SJCRH30 (cell line): ENCODE measurements at regions not wholly inside any gene's neighbourhood (a gene's known extent, or its start where the extent isn't known, plus 50 kb on each side); places are given as distances from the start of the nearest gene placed in this dataset.
A peak's percentile ranks its signal among the peaks of the same experiment; 100 is the strongest.

ENCODE experiments used
- DNase-seq, 2 experiments: peaks; one replicate each; pipeline ENCODE4 v3.0.0-alpha.2; 2015 to 2020
- H3K27ac ChIP-seq: fragments of 250-450 bp; sonication (Bioruptor Pico); 2 replicates; pipeline ENCODE4 v1.5.1; 2020; ENCODE audit warnings: mild to moderate bottlenecking, moderate library complexity
- H3K27me3 ChIP-seq: fragments of 250-450 bp; sonication (Bioruptor Pico); 2 replicates; pipeline ENCODE4 v1.5.1; 2020; ENCODE audit warnings: mild to moderate bottlenecking, moderate library complexity
- H3K36me3 ChIP-seq: fragments of 250-450 bp; sonication (Bioruptor Pico); 2 replicates; pipeline ENCODE4 v1.5.1; 2020; ENCODE audit warnings: mild to moderate bottlenecking, moderate library complexity
- H3K4me1 ChIP-seq: fragments of 250-450 bp; sonication (Bioruptor Pico); 2 replicates; pipeline ENCODE4 v1.5.1; 2020; ENCODE audit warnings: mild to moderate bottlenecking, moderate library complexity
- H3K4me3 ChIP-seq: fragments of 250-450 bp; sonication (Bioruptor Pico); 2 replicates; pipeline ENCODE4 v1.5.1; 2020; ENCODE audit warnings: mild to moderate bottlenecking, moderate library complexity
- H3K9me3 ChIP-seq: fragments of 250-450 bp; sonication (Bioruptor Pico); replicated peaks from 2 replicates; pipeline ENCODE4 v1.5.1; 2020; ENCODE audit warnings: mild to moderate bottlenecking, moderate library complexity

DNA sequence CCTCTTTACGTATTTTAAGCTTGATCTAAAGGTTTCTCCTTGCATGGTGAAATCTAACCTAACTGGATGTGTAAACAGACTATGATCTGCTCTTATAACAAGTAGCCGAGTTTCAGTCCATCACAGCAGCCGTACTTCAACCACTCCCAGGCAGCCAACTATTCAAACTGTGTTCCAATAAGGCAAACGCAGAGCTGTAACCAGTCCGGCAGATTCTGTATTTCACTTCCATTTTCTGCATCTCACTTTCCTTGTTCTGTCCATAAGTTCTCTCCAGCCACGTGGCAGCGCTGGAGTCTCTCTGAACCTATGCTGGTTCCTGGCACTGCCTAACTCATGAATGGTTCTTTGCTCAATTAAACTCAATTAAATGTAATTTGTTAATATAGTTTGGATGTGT lies 132.6 kb downstream of the FHDC1 start:
- Histone ChIP-seq H3K4me3 (no peak overlapping the region), H3K27me3 (no peaks in the 10 kb centered on the region)

DNA sequence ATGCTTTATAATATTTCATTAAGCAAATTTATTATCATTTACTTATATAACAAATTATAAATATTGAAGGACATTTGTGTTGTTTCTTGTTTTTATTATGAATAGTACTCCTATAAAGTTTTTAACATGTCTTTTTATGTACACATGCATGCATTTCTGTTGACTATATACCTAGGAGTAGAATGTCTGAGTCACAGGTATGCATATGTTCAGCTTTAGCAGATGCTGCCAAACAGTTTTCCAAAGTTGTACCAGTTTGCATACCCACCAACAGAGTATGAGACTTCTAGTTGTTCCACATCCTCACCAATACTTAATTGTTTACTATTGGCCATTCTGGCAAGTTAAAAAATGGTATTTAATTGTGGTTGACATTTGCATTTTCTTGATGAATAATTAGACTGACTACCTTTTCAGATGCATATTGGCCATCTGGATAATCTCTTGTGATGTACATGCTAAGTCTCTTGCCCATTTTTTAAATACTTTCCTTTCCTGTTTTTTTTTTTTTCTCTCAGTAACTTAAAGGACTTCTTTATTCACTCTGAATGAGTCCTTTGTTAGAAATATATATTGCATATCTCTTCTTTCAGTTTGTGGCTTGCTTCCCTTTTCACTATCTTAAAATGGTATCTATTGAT lies 132.2 kb upstream of the TRIM2 start:
- DNase-seq: no peak
- no peaks in the 10 kb centered on the region for H3K9me3 ChIP-seq
- H3K27ac ChIP-seq: no peak overlapping the region
- H3K27me3 ChIP-seq: no peaks in the 10 kb centered on the region
- no peak overlapping the region for H3K4me3 ChIP-seq
- no peaks in the 10 kb centered on the region for H3K4me1 ChIP-seq
- no peaks in the 10 kb centered on the region for H3K36me3 ChIP-seq

More for the DNA sequence above, 132.6 kb downstream of the FHDC1 start:
- Histone ChIP-seq H3K4me1 (no peaks in the 10 kb centered on the region), H3K9me3 (no peaks in the 10 kb centered on the region), H3K27ac (no peak overlapping the region), H3K36me3 (no peaks in the 10 kb centered on the region)
- DNase-seq: no peak

DNA sequence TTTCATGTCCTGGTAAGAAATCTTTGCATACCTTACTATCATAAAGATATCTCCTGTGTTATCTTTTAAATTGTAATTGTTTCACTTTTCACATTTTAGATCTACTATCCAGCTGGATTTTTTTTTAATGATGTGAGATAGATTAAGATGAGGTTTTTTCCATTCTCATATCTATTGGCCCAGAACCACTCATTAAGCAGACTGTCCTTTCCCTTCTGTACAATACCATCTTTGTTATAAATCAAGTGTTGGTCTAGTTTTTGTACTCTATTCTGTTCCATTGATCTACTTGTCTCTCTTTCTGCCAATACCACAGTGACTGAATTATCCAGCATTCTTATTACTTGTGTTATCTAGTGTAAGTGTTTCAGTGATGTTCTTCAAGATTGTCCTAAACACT lies 131.6 kb upstream of the TRIM2 start:
- Histone ChIP-seq H3K27me3 (no peaks in the 10 kb centered on the region), H3K4me3 (no peak overlapping the region), H3K9me3 (no peaks in the 10 kb centered on the region), H3K27ac (no peak overlapping the region), H3K4me1 (no peaks in the 10 kb centered on the region), H3K36me3 (no peaks in the 10 kb centered on the region)
- DNase-seq: no peak

DNA sequence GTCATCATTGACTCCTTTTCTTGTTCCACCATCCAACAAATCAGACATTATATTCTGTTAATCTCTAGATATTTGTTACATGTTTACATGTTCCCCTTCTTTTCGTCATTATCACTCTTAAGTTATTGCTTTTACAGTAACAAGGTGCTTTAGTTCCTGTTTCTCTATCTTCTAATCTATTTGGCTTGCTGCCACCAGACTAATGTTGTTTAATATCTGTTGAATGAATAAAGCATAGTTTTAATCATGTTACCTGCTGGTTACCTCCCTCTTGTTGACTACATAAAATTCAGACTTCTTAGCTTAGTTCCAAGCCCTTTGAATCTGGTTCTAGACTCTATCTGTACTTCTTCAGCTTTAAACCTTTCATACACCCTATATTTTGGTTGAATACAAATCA lies 129.8 kb upstream of the TRIM2 start:
- H3K4me1 ChIP-seq: no peaks in the 10 kb centered on the region
- no peak overlapping the region for H3K4me3 ChIP-seq
- no peaks in the 10 kb centered on the region for H3K36me3 ChIP-seq
- no peaks in the 10 kb centered on the region for H3K9me3 ChIP-seq
- no peak overlapping the region for H3K27ac ChIP-seq
- H3K27me3 ChIP-seq: no peaks in the 10 kb centered on the region
- DNase-seq: no peak

DNA sequence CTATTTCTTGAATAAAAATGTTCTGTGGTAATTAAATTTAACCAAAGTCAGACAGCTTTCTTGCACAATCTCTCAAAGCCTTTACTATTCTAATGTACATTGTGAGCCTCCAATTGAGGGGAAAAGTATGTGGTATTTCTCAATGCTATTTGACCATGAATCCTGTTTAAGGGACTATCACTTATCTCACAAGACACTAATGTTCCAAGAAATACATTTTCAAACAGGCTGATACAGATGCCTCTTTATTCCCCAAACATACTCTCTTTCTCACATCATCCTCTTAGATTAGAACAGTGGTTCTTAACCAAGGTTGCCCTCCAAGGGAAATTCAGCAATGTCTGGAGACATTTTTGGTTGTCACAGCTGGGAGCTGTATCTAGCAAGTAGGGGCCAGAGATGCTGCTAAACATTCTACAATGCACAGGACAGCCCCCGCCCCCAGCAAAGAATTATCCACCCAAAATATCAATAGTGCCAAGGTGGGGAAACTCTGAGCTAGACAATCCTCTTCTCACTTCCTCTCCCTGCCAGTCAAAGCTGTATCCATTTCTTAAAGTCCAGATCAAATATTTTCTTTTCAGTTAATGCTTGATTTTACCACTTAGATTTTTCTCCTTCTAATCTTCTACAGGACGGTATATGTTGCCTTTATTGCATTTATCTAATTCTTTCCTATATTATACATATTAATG lies 129.2 kb upstream of the TRIM2 start:
- Histone ChIP-seq H3K4me3 (no peak overlapping the region), H3K9me3 (no peaks in the 10 kb centered on the region), H3K36me3 (no peaks in the 10 kb centered on the region), H3K27me3 (no peaks in the 10 kb centered on the region), H3K27ac (no peak overlapping the region), H3K4me1 (no peaks in the 10 kb centered on the region)
- no peak for DNase-seq

DNA sequence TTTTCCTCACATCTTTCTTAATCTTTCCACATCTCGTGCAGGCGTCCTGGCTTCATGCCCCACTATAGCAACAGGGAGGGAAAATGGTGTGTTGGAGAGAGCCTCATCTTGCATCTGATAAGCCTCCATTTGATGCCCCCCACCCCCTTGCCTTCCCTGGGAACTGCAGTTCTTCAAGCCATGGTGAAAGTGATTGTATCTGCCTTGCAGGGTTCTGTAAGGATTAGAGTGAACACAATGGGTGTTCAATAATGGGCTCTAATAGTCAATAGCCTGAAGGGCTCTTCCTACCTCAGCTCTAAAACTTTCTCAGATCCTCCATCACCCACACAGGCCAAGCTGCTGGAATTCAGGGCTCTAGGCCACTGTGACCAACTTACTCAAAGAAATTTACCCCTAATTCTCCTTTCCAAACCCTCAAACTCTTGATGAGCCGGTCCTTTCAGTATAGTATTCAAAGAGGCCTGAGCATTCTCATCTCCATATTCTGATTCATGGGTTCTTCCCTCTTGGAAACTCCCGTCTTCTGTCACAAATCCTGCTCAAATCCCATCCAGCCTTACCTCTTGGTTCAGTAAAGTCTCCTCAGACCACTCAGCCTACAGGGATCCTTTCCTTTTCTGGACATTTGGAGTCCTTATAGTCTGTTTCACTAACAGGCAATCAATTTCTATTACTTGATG lies 128.3 kb upstream of the TRIM2 start:
- H3K4me1 ChIP-seq: no peaks in the 10 kb centered on the region
- DNase-seq: no peak

DNA sequence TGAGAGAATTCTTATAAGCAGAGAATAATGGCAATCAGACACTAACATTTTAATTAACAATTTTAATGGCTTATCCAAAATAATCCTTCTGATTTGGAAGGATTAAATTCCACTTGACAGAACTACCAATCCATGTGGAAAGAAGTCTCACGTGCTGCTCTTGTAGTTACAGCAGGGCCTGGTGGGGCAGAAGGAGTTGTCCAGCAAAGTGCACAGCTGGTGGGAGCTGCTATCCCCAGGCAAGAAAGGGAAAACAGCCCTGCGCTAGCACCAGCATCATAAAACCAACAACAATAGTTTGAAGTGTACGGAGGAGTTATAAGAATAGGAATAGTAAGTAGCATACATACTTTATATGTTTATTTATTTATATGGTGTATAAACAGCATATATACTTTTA lies 127.4 kb upstream of the TRIM2 start:
- Histone ChIP-seq H3K9me3 (no peaks in the 10 kb centered on the region), H3K27me3 (no peaks in the 10 kb centered on the region), H3K4me1 (no peaks in the 10 kb centered on the region), H3K4me3 (no peak overlapping the region), H3K27ac (no peak overlapping the region), H3K36me3 (no peaks in the 10 kb centered on the region)
- no peak for DNase-seq

More for the DNA sequence above, 128.3 kb upstream of the TRIM2 start:
- Histone ChIP-seq H3K9me3 (no peaks in the 10 kb centered on the region), H3K27ac (no peak overlapping the region), H3K36me3 (no peaks in the 10 kb centered on the region), H3K27me3 (no peaks in the 10 kb centered on the region), H3K4me3 (no peak overlapping the region)

DNA sequence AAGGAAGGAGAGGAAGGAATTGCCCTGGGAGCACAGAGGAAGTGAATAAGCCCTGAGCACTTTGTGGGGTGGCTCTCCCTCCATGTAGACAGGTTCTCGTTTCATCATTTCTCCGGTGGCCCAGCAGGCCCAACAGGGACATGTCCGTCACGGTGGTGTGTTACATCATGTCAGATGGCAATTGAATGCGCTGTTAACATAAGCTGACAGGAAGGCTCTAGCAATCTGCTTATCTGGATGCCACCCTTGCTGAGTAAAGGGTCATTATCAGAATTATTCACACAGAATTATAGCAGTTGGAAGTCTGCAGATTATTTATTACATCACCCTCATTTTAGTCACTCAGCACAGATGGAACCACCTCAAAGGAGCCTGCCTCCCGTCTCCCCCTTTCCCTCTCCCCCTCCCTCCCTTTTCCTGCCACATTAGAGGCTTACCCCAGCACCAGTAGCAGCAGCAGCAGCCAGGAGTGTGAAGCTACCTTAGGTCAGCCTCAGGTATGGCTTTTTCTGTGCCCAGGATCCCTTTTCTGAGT lies 124.3 kb upstream of the TRIM2 start:
- Histone ChIP-seq H3K27ac (no peak overlapping the region), H3K36me3 (no peaks in the 10 kb centered on the region), H3K4me3 (no peak overlapping the region), H3K9me3 (no peaks in the 10 kb centered on the region), H3K4me1 (peaks cover 8% of the 10 kb centered on the region), H3K27me3 (no peaks in the 10 kb centered on the region)
- no peak for DNase-seq

DNA sequence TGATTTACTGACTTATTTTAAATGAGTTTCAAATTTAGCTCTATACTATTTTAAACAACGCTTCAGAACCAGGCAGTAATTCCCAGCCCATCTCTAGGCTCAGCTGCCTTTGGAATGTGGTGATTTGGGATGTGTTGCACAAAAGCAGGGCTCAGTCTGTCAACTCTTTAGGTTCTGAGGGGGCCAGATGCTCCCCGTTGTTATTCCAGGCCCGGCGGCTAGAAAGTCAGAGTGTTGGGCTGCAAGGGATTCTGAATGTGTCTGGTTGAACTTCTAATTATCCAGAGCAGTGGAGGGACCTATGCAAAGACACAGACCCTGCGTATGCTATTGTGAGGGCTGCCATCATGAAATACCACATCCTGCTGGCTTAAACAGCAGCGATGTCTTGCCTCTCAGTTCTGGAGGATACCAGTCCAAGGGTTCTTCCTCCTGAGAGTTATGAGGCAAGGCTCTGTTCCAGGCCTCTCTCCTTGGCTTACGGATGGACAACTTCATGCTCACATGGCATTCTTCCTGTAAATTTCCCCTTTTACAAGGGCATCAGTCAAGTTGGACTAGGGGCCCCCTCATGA lies 123.2 kb upstream of the TRIM2 start:
- Histone ChIP-seq H3K4me1 (peaks cover 8% of the 10 kb centered on the region), H3K36me3 (no peaks in the 10 kb centered on the region), H3K27me3 (no peaks in the 10 kb centered on the region), H3K4me3 (no peak overlapping the region), H3K9me3 (no peaks in the 10 kb centered on the region), H3K27ac (no peak overlapping the region)
- no peak for DNase-seq

DNA sequence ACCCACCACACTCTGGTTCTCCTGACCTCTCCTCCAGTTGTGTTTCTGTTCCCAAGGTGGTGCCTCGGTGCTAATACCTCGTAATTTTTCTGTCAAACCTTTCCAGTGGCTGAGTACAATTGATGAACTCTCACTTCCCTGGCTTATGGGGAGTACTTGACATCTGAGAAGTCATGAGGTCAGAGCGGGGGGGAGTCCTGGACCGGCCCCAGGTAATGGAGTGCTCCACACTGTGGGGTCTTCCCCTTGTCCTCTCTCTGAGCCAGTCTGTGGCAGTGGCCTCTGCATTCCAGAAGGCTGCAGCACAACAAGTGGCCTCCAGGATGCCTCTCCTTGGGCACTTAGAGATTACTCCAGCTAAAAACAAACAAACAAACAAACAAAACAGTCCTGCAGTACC lies 122.5 kb upstream of the TRIM2 start:
- no peaks in the 10 kb centered on the region for H3K27me3 ChIP-seq
- H3K4me1 ChIP-seq: peaks cover 8% of the 10 kb centered on the region
- H3K27ac ChIP-seq: no peak overlapping the region
- no peaks in the 10 kb centered on the region for H3K9me3 ChIP-seq
- H3K4me3 ChIP-seq: no peak overlapping the region
- no peaks in the 10 kb centered on the region for H3K36me3 ChIP-seq
- no peak for DNase-seq

DNA sequence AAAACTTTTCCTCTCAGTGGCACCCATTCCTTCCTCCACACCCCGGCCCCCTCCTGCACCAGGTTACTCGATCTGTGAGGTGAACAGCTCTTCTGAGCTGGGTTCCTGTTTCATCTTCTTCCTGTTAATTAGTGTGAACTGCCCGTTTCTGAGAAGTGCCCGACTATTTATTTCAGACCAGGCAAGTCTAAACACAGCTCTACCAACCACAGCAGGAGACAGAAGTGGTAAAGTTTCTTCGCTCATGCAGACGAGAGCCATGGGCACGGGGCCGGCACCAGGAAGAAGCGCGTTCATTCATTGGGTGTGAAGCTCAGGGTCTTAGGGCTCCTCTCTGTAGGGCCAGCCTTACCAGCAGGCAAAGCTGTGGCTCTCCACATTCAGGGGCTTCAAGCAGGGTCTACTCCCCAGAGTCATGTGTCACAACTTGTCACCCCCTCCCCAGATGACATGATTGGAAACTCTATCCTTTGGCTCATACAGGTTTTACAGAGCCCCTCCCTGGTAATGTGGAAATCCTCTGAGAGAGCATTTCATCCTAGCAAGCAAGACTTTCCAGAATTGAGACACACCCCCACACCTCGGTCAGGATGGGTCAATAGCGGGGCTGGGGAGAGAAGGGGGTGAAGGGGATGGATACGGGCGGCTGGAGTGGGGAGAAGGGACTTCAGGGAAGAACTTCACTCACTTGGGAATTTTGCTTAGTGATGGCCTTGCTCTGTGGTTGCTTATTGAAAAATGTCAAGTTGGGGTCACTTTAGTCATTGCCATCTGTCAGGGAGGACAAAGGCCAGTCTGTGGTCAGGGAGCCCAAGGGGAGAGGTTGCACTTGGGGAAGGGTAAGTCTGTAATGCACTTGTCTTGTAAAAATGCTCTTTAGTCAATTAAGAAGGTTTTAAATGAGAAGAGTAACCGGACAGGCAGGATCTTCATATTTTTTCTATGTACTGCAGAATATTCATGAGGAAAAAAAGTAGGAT lies 121.6 kb upstream of the TRIM2 start:
- Histone ChIP-seq H3K36me3 (no peaks in the 10 kb centered on the region), H3K4me3 (no peak overlapping the region), H3K27ac (no peak overlapping the region), H3K4me1 (peaks cover 8% of the 10 kb centered on the region), H3K27me3 (no peaks in the 10 kb centered on the region), H3K9me3 (no peaks in the 10 kb centered on the region)
- no peak for DNase-seq

DNA sequence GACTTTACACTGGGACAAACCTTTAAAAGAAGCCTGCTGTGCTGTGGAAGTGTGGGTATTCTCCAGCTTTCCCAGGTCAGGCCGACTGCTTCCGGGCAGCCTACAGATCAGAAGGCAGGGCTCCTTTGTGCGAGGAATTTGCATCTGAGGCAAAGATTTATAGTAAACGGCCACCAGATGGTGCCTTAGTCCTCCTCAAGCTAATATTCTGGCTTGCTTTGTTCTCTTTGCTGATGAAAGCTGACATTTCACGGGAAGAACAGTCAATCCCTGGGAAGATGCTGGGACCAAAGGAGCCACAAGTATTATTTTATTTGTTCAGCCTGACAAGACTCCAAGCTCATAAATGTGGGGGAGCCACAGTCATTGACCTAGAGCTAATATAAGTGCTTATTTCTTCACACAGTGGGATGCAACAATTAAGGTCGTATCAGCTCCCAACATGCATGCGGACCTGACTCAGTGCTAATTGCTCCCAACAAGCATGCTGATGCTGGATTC lies 120.7 kb upstream of the TRIM2 start:
- Histone ChIP-seq H3K27me3 (no peaks in the 10 kb centered on the region), H3K4me1 (peaks cover 8% of the 10 kb centered on the region), H3K9me3 (no peaks in the 10 kb centered on the region), H3K4me3 (no peak overlapping the region), H3K27ac (no peak overlapping the region), H3K36me3 (no peaks in the 10 kb centered on the region)
- peak; percentile 59 to 85 for DNase-seq

DNA sequence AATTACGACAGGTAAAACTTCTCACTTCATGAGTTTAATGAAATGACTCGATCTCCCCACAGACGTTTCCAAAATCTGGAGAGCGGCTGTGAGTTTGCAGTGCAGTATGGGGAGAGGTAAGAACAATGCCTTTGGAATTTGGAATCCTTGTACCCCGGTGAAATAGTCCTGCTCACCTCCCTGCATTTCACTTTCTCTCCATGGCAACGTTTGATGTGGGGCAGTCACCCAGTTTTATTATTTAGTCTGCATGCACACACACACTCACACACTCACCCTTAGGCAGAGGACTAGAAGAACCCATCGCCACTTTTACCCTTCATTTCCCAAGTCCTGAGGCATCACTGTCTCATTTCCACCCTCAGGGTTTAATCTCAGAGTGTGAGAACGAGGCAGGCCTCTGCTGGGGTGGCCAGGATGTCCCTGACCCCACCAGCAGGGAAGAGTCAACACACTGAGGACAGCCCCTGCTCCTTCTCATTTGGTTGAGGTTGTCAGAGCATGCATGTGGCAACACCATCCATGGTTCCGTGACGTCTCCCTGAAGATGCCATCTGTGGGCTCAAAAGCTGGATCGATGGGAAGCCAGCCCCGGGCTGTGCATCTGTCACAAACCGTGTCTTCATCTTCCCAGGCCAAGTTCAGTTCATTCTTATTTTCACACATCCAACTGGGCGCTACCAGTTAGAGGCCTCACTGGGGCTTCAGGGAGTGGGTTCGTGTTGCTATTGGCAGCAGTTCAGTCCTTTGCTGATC lies 119.8 kb upstream of the TRIM2 start:
- no peaks in the 10 kb centered on the region for H3K27me3 ChIP-seq
- no peaks in the 10 kb centered on the region for H3K36me3 ChIP-seq
- no peak overlapping the region for H3K4me3 ChIP-seq
- no peaks in the 10 kb centered on the region for H3K9me3 ChIP-seq
- no peak for DNase-seq
- H3K4me1 ChIP-seq: peaks cover 8% of the 10 kb centered on the region
- no peak overlapping the region for H3K27ac ChIP-seq
